ENCODE measurements at regions not wholly inside any gene's neighbourhood (a gene's known extent, or its start where the extent isn't known, plus 50 kb on each side); places are given as distances from the start of the nearest gene placed in this dataset.

DNA sequence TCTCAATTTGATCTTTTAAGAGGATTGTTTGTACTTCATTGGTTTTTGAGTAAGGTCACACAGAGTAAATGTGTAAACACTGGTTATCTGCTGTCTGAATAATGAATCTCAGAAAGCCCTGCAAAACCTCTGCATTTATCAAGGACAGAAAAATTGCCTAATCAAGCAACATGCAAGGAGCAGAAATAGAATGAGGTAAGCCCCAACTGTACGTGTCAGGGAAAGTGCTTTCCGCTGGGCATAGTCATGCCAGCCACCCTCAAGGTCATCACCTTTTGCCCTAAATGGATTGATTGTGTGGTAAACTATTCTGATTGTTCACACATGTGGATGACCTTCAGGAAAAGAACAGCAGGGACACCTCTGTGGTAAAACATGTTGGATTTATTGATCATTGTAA lies 376.9 kb upstream of the KCNN2 start:
- H3K9me3 ChIP-seq (ENCODE audit: insufficient read depth, low read length): no peaks in the 10 kb centered on the region
- TF ChIP-seq EZH2phosphoT487 (conservative IDR thresholded peaks at IDR 0.05; ENCODE audit: low read length): no peak
- TF ChIP-seq, protein P1, sequence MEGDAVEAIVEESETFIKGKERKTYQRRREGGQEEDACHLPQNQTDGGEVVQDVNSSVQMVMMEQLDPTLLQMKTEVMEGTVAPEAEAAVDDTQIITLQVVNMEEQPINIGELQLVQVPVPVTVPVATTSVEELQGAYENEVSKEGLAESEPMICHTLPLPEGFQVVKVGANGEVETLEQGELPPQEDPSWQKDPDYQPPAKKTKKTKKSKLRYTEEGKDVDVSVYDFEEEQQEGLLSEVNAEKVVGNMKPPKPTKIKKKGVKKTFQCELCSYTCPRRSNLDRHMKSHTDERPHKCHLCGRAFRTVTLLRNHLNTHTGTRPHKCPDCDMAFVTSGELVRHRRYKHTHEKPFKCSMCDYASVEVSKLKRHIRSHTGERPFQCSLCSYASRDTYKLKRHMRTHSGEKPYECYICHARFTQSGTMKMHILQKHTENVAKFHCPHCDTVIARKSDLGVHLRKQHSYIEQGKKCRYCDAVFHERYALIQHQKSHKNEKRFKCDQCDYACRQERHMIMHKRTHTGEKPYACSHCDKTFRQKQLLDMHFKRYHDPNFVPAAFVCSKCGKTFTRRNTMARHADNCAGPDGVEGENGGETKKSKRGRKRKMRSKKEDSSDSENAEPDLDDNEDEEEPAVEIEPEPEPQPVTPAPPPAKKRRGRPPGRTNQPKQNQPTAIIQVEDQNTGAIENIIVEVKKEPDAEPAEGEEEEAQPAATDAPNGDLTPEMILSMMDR (IDR thresholded peaks at IDR 0.05; ENCODE audit: insufficient read depth, low read length, poor library complexity, severe bottlenecking): no peak
- no peak overlapping the region for H3K27ac ChIP-seq (ENCODE audit: low read depth, low read length)
- no peak overlapping the region for H3K9ac ChIP-seq (ENCODE audit: low read length)
- H3K9me2 ChIP-seq (replicated peaks; ENCODE audit: insufficient read depth, low read length): no peaks in the 10 kb centered on the region
- H3K79me2 ChIP-seq (ENCODE audit: insufficient read depth, low read length): no peaks in the 10 kb centered on the region
- no peaks in the 10 kb centered on the region for H3F3A ChIP-seq (ENCODE audit: insufficient read depth)
- H3K4me2 ChIP-seq (ENCODE audit: low read depth, low read length, poor library complexity, severe bottlenecking): no peak overlapping the region
- H4K20me1 ChIP-seq (ENCODE audit: low read depth, low read length): no peaks in the 10 kb centered on the region
- no peak overlapping the region for H3K4me3 ChIP-seq (ENCODE audit: insufficient read depth, low read length, poor library complexity, severe bottlenecking)
- no peak overlapping the region for H2AFZ ChIP-seq (ENCODE audit: low read depth, low read length, severe bottlenecking)
- no peaks in the 10 kb centered on the region for H3K27me3 ChIP-seq (ENCODE audit: low read length)
- no peaks in the 10 kb centered on the region for H3K36me3 ChIP-seq (ENCODE audit: low read length)

DNA sequence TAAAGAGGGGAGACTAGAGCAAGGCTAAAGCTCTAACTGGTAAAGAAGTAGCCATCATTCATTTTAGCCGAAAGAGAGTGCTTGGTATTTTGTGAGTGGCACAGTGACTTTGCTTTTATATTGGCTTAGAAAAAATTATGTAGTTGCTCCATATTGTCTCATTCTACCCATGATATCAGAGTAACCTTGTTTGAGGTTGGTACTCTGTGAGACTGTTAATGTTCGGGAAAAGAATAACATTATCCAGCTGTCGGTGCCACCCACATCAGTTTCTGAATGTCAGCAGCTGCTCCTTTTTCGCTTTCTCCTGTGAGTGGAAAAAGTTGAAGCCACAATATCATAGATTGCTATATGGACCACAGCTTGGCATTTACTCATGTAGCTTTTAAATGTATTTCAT lies 376.4 kb upstream of the KCNN2 start:
- no peaks in the 10 kb centered on the region for H3K79me2 ChIP-seq (ENCODE audit: insufficient read depth, low read length)
- no peak overlapping the region for H3K27ac ChIP-seq (ENCODE audit: low read depth, low read length)
- H3K9me2 ChIP-seq (replicated peaks; ENCODE audit: insufficient read depth, low read length): no peaks in the 10 kb centered on the region
- no peak overlapping the region for H3K4me3 ChIP-seq (ENCODE audit: insufficient read depth, low read length, poor library complexity, severe bottlenecking)
- H3K4me2 ChIP-seq (ENCODE audit: low read depth, low read length, poor library complexity, severe bottlenecking): no peak overlapping the region
- H3K27me3 ChIP-seq (ENCODE audit: low read length): no peaks in the 10 kb centered on the region
- H3F3A ChIP-seq (ENCODE audit: insufficient read depth): no peaks in the 10 kb centered on the region
- TF ChIP-seq EZH2phosphoT487 (conservative IDR thresholded peaks at IDR 0.05; ENCODE audit: low read length): no peak
- TF ChIP-seq, protein P1 (IDR thresholded peaks at IDR 0.05; ENCODE audit: insufficient read depth, low read length, poor library complexity, severe bottlenecking): no peak
- no peaks in the 10 kb centered on the region for H3K36me3 ChIP-seq (ENCODE audit: low read length)
- H4K20me1 ChIP-seq (ENCODE audit: low read depth, low read length): no peaks in the 10 kb centered on the region
- no peak overlapping the region for H3K9ac ChIP-seq (ENCODE audit: low read length)
- no peak overlapping the region for H2AFZ ChIP-seq (ENCODE audit: low read depth, low read length, severe bottlenecking)
- H3K9me3 ChIP-seq (ENCODE audit: insufficient read depth, low read length): no peaks in the 10 kb centered on the region

DNA sequence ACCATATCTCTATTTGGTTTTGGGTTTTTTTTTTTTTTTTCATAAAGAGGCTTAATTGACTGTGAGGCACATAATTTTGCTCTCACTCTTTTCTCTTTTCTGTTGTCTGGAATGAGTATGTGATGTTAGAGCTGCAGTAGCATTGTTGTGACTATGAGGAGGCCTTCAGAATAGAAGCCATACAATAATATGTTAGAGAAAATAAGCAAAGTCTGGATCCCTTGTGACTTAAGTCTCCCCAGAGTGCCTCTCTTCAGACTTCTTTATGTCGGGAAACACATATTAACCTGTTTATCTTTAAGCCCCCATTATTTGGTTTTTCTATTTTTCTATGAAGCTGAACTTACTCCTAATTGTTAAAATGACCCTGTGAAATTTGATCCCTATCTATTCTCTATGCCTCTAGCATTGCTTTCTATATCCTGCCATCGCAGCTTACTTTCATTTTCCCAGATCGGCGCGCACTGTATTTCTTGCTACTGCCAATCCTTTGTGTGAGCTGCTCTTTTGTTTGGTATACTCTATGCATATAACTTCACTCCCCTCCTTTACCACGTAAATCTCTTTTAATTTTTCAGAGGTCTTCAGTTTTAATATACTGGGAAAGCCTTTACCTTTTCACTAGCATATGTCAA lies 372.5 kb upstream of the KCNN2 start:
- no peaks in the 10 kb centered on the region for H3K36me3 ChIP-seq (ENCODE audit: low read length)
- H3K4me3 ChIP-seq (ENCODE audit: insufficient read depth, low read length, poor library complexity, severe bottlenecking): no peak overlapping the region
- H3F3A ChIP-seq (ENCODE audit: insufficient read depth): no peaks in the 10 kb centered on the region
- no peak overlapping the region for H3K4me2 ChIP-seq (ENCODE audit: low read depth, low read length, poor library complexity, severe bottlenecking)
- H3K9me2 ChIP-seq (replicated peaks; ENCODE audit: insufficient read depth, low read length): no peaks in the 10 kb centered on the region
- no peaks in the 10 kb centered on the region for H3K79me2 ChIP-seq (ENCODE audit: insufficient read depth, low read length)
- no peaks in the 10 kb centered on the region for H3K9me3 ChIP-seq (ENCODE audit: insufficient read depth, low read length)
- no peak overlapping the region for H2AFZ ChIP-seq (ENCODE audit: low read depth, low read length, severe bottlenecking)
- TF ChIP-seq EZH2phosphoT487 (conservative IDR thresholded peaks at IDR 0.05; ENCODE audit: low read length): no peak
- TF ChIP-seq, protein P1 (IDR thresholded peaks at IDR 0.05; ENCODE audit: insufficient read depth, low read length, poor library complexity, severe bottlenecking): no peak
- H4K20me1 ChIP-seq (ENCODE audit: low read depth, low read length): no peaks in the 10 kb centered on the region
- no peak overlapping the region for H3K9ac ChIP-seq (ENCODE audit: low read length)
- H3K27me3 ChIP-seq (ENCODE audit: low read length): no peaks in the 10 kb centered on the region
- H3K27ac ChIP-seq (ENCODE audit: low read depth, low read length): no peak overlapping the region

Data from SU-DHL-6 (cell line).